GM12878 (cell line): ENCODE measurements at regions not wholly inside any gene's neighbourhood (a gene's known extent, or its start where the extent isn't known, plus 50 kb on each side); places are given as distances from the start of the nearest gene placed in this dataset.

Experiments
- ATAC-seq: fragments of 200-7000 bp; cut with Tn5 transposase; 3 replicates; pipeline ENCODE4 v1.9.1; 2020; ENCODE audit warnings: mild to moderate bottlenecking, moderate library complexity
- BruUV-seq: library from RNA; stranded (reverse); fragments of 400-500 nt; replicated peaks from 2 replicates; lab custom pipeline; 2021; lab: Mats Ljungman, UMichigan
- CTCF ChIA-PET: fragments of 300-600 bp; sonication (Branson Sonifier 250); formaldehyde crosslinking; extraction: SDS; loops from one replicate; lab custom pipeline; 2021; ENCODE audit warnings: inconsistent platforms; lab: Yijun Ruan, JAX
- POLR2A ChIA-PET: fragments of 350-600 bp; formaldehyde crosslinking; extraction: SDS; loops from one replicate; lab custom pipeline; 2021; ENCODE audit warnings: inconsistent platforms; lab: Charles Lee
- RAD21 ChIA-PET: fragments of 300-600 bp; sonication (Branson Sonifier 250); formaldehyde crosslinking; loops from one replicate; lab custom pipeline; 2023; ENCODE audit warnings: antibody characterized with exemption; ENCODE audit not compliant: unreplicated experiment; lab: Charles Lee
- SMC1A ChIA-PET: fragments of 300-600 bp; sonication (Branson Sonifier 250); formaldehyde crosslinking; loops from one replicate; lab custom pipeline; 2023; ENCODE audit not compliant: unreplicated experiment, uncharacterized antibody; lab: Charles Lee
- DNase-seq: peaks from one replicate; pipeline ENCODE4 v3.0.0-alpha.2; 2011; ENCODE audit warnings: low read depth, low spot score
- FAIRE-seq: peaks from 3 replicates; lab custom pipeline; 2011; peaks lifted over from hg19 to GRCh38; lab: Jason Lieb, UNC
- H2AFZ ChIP-seq: 2 replicates; pipeline ENCODE4 v1.6.0; 2011; ENCODE audit warnings: low read depth, low read length, control low read depth; ENCODE audit not compliant: control insufficient read depth
- H3K27ac ChIP-seq: 2 replicates; pipeline ENCODE4 v1.5.1; 2011; ENCODE audit warnings: control low read depth; ENCODE audit not compliant: control insufficient read depth, insufficient read depth
- H3K27me3 ChIP-seq, 2 experiments: replicated peaks in 1 of 2; 2 replicates each; pipeline versions ENCODE4 v1.6.0 to v1.6.1; 2011; ENCODE audit warnings: low read length in 1 of 2; ENCODE audit not compliant: control insufficient read depth in 2 of 2, insufficient read depth in 2 of 2
- H3K36me3 ChIP-seq, 2 experiments: 2 replicates each; pipeline ENCODE4 v1.5.1; 2011; ENCODE audit warnings: low read length in 1 of 2; ENCODE audit not compliant: control insufficient read depth in 2 of 2, insufficient read depth in 2 of 2
- H3K4me1 ChIP-seq: 2 replicates; pipeline ENCODE4 v1.6.1; 2011; ENCODE audit warnings: mild to moderate bottlenecking, low read length, moderate library complexity, mixed read lengths; ENCODE audit not compliant: control insufficient read depth, insufficient read depth
- H3K4me2 ChIP-seq: 2 replicates; pipeline ENCODE4 v1.6.0; 2011; ENCODE audit warnings: control low read depth; ENCODE audit not compliant: control insufficient read depth, insufficient read depth
- H3K4me3 ChIP-seq: fragments of 200-600 bp; sonication (generic); 2 replicates; pipeline ENCODE4 v1.5.1; 2016
- H3K79me2 ChIP-seq: 2 replicates; pipeline ENCODE4 v1.6.0; 2011; ENCODE audit warnings: low read length; ENCODE audit not compliant: control insufficient read depth, insufficient read depth
- H3K9ac ChIP-seq: 2 replicates; pipeline ENCODE4 v1.8.0; 2011; ENCODE audit warnings: low read length, control low read depth, mixed read lengths; ENCODE audit not compliant: control insufficient read depth, insufficient read depth
- H3K9me3 ChIP-seq: replicated peaks from 3 replicates; pipeline ENCODE4 v1.5.1; 2011; ENCODE audit warnings: mild to moderate bottlenecking, low read length; ENCODE audit not compliant: control insufficient read depth, insufficient read depth
- H4K20me1 ChIP-seq: 2 replicates; pipeline ENCODE4 v1.6.0; 2011; ENCODE audit not compliant: control insufficient read depth, insufficient read depth
- BHLHE40 ChIP-seq, 2 experiments: fragments of 450-650 bp in 1 of 2; IDR thresholded peaks; 2 replicates each; pipeline ENCODE4 v1.6.1; 2011 to 2017; ENCODE audit warnings: low read depth in 2 of 2, borderline replicate concordance in 1 of 2, improper control_type of control experiment in 1 of 2, low read length in 1 of 2, mild to moderate bottlenecking in 1 of 2
- GATAD2B ChIP-seq: fragments of 450-650 bp; conservative IDR thresholded peaks from 2 replicates; pipeline ENCODE4 v1.6.1; 2017; ENCODE audit warnings: low read depth, mild to moderate bottlenecking, moderate library complexity
- KAT2A ChIP-seq: conservative IDR thresholded peaks from 2 replicates; pipeline ENCODE4 v1.6.1; 2011; ENCODE audit warnings: low read depth, low read length; ENCODE audit not compliant: control insufficient read depth
- MXI1 ChIP-seq: fragments of 150-350 bp; IDR thresholded peaks from 2 replicates; pipeline ENCODE4 v1.6.1; 2011; ENCODE audit warnings: low read depth, mild to moderate bottlenecking, inconsistent platforms, low read length, improper control_type of control experiment
- NFIC ChIP-seq: IDR thresholded peaks from 2 replicates; pipeline ENCODE4 v1.6.1; 2012; ENCODE audit warnings: low read depth, mild to moderate bottlenecking, inconsistent platforms, low read length, moderate library complexity
- NR2C1 ChIP-seq: fragments of 450-650 bp; IDR thresholded peaks from 2 replicates; pipeline ENCODE4 v1.6.1; 2017; ENCODE audit warnings: antibody characterized with exemption, mild to moderate bottlenecking, moderate library complexity
- POU2F2 ChIP-seq: IDR thresholded peaks from 3 replicates; pipeline ENCODE4 v1.6.1; 2011; ENCODE audit warnings: low read depth, mild to moderate bottlenecking, low read length, borderline replicate concordance
- RBBP5 ChIP-seq: fragments of 200-600 bp; sonication (generic); conservative IDR thresholded peaks from 2 replicates; pipeline ENCODE4 v1.6.1; 2016
- SREBF1 ChIP-seq: IDR thresholded peaks from 2 replicates; pipeline ENCODE4 v1.6.1; 2012; ENCODE audit warnings: mild to moderate bottlenecking, low read length
- WRNIP1 ChIP-seq: IDR thresholded peaks from 2 replicates; pipeline ENCODE4 v1.6.1; 2011; ENCODE audit warnings: low read depth, low read length, improper control_type of control experiment, borderline replicate concordance
- ZSCAN29 ChIP-seq: fragments of 450-650 bp; IDR thresholded peaks from 2 replicates; pipeline ENCODE4 v1.6.1; 2017; ENCODE audit warnings: mild to moderate bottlenecking, moderate library complexity
- ZZZ3 ChIP-seq: IDR thresholded peaks from 2 replicates; pipeline ENCODE4 v1.6.1; 2011; ENCODE audit warnings: low read depth; ENCODE audit not compliant: control insufficient read depth, insufficient read length
- WGBS: methylation state at CpG from one replicate; pipeline ENCODE4 v1.1.6; 2016; ENCODE audit warnings: low lambda C conversion rate; ENCODE audit not compliant: insufficient replicate concordance, insufficient coverage; ENCODE audit errors: missing lambda C conversion rate; 5-methylcytosine and 5-hydroxymethylcytosine counted together
- in situ Hi-C: fragments of 300-500 bp; cut with MboI; formaldehyde crosslinking; loops from 9 replicates; pipeline ENCODE4 v1.14.3; 2018; ENCODE audit warnings: mixed read lengths
- intact Hi-C: fragments of 100-400 bp; cut with micrococcal nuclease; formaldehyde crosslinking; loops from one replicate; pipeline ENCODE4 v1.14.2; 2022; ENCODE audit not compliant: unreplicated experiment
- TF ChIP-seq, protein P1 (sequence below): fragments of 450-650 bp; conservative IDR thresholded peaks from 2 replicates; pipeline ENCODE4 v1.6.1; 2017; ENCODE audit warnings: mild to moderate bottlenecking, moderate library complexity
- TF ChIP-seq, protein P2 (sequence below): fragments of 450-650 bp; IDR thresholded peaks from 2 replicates; pipeline ENCODE4 v1.6.1; 2017; ENCODE audit warnings: mild to moderate bottlenecking, moderate library complexity
- TF ChIP-seq, protein P3 (sequence below), 3 experiments: IDR thresholded peaks in 2 of 3; conservative IDR thresholded peaks in 1 of 3; 2 replicates each; pipeline ENCODE4 v1.5.1; 2011; ENCODE audit warnings: low read depth in 3 of 3, low read length in 3 of 3, mild to moderate bottlenecking in 3 of 3, control low read depth in 2 of 3, moderate library complexity in 2 of 3, inconsistent platforms in 1 of 3, mixed read lengths in 1 of 3; ENCODE audit not compliant: control insufficient read depth in 2 of 3, insufficient read depth in 1 of 3; ENCODE audit errors: extremely low read depth in 1 of 3

DNA sequence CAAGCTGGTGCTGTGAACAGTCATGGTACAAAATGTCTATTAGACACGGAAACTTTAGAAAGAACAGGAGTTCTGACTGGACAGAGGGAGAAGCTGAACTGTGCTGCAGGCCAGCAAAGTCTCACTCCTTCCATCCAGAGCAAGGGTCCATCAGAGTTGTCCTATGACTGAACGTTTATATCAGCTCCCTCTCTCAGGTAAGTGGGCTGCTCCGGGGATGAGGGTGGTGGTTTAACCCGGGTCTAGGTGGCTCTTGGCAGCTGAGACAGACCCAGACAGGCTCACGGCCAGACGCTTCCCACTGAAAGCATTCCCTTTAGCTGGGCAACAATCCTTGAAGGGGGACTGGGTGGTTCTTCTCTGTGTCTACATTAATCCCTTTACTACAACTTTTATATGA lies 385.0 kb upstream of the SMIM31 start:
- Histone ChIP-seq H3K36me3 (no peaks in the 10 kb centered on the region), H3K4me2 (no peak overlapping the region), H3K9me3 (no peaks in the 10 kb centered on the region), H3K27me3 (no peaks in the 10 kb centered on the region), H2AFZ (no peak overlapping the region), H4K20me1 (no peaks in the 10 kb centered on the region), H3K9ac (no peak overlapping the region), H3K4me3 (no peak overlapping the region), H3K27ac (no peak overlapping the region), H3K79me2 (no peaks in the 10 kb centered on the region), H3K4me1 (no peaks in the 10 kb centered on the region)
- POLR2A ChIA-PET, result interaction anchor here (0.6 kb wide), 1 partner anchor 681 kb away, joined by 4 read pairs; no protein-coding TSS in a partner anchor
- intact Hi-C loops (no loop called here), in situ Hi-C loops (no loop called here)
- no peak for FAIRE-seq
- no TSS peak for BruUV-seq
- DNase-seq, result no peak
- RAD21 ChIA-PET, result no interaction called here
- no peak for ATAC-seq
- CTCF ChIA-PET, result no interaction called here
- SMC1A ChIA-PET, result interaction anchor here (0.8 kb wide), 1 partner anchor 11 kb away, joined by 3 read pairs; no protein-coding TSS in a partner anchor
- 7% methylated on average over 6 of the region's 6 CpGs for WGBS
- no peak for TF ChIP-seq SREBF1
- no peak for TF ChIP-seq WRNIP1
- TF ChIP-seq, protein P1, sequence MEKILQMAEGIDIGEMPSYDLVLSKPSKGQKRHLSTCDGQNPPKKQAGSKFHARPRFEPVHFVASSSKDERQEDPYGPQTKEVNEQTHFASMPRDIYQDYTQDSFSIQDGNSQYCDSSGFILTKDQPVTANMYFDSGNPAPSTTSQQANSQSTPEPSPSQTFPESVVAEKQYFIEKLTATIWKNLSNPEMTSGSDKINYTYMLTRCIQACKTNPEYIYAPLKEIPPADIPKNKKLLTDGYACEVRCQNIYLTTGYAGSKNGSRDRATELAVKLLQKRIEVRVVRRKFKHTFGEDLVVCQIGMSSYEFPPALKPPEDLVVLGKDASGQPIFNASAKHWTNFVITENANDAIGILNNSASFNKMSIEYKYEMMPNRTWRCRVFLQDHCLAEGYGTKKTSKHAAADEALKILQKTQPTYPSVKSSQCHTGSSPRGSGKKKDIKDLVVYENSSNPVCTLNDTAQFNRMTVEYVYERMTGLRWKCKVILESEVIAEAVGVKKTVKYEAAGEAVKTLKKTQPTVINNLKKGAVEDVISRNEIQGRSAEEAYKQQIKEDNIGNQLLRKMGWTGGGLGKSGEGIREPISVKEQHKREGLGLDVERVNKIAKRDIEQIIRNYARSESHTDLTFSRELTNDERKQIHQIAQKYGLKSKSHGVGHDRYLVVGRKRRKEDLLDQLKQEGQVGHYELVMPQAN, result no peak
- TF ChIP-seq, protein P2, sequence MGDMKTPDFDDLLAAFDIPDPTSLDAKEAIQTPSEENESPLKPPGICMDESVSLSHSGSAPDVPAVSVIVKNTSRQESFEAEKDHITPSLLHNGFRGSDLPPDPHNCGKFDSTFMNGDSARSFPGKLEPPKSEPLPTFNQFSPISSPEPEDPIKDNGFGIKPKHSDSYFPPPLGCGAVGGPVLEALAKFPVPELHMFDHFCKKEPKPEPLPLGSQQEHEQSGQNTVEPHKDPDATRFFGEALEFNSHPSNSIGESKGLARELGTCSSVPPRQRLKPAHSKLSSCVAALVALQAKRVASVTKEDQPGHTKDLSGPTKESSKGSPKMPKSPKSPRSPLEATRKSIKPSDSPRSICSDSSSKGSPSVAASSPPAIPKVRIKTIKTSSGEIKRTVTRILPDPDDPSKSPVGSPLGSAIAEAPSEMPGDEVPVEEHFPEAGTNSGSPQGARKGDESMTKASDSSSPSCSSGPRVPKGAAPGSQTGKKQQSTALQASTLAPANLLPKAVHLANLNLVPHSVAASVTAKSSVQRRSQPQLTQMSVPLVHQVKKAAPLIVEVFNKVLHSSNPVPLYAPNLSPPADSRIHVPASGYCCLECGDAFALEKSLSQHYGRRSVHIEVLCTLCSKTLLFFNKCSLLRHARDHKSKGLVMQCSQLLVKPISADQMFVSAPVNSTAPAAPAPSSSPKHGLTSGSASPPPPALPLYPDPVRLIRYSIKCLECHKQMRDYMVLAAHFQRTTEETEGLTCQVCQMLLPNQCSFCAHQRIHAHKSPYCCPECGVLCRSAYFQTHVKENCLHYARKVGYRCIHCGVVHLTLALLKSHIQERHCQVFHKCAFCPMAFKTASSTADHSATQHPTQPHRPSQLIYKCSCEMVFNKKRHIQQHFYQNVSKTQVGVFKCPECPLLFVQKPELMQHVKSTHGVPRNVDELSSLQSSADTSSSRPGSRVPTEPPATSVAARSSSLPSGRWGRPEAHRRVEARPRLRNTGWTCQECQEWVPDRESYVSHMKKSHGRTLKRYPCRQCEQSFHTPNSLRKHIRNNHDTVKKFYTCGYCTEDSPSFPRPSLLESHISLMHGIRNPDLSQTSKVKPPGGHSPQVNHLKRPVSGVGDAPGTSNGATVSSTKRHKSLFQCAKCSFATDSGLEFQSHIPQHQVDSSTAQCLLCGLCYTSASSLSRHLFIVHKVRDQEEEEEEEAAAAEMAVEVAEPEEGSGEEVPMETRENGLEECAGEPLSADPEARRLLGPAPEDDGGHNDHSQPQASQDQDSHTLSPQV, result no peak
- TF ChIP-seq, protein P3, sequence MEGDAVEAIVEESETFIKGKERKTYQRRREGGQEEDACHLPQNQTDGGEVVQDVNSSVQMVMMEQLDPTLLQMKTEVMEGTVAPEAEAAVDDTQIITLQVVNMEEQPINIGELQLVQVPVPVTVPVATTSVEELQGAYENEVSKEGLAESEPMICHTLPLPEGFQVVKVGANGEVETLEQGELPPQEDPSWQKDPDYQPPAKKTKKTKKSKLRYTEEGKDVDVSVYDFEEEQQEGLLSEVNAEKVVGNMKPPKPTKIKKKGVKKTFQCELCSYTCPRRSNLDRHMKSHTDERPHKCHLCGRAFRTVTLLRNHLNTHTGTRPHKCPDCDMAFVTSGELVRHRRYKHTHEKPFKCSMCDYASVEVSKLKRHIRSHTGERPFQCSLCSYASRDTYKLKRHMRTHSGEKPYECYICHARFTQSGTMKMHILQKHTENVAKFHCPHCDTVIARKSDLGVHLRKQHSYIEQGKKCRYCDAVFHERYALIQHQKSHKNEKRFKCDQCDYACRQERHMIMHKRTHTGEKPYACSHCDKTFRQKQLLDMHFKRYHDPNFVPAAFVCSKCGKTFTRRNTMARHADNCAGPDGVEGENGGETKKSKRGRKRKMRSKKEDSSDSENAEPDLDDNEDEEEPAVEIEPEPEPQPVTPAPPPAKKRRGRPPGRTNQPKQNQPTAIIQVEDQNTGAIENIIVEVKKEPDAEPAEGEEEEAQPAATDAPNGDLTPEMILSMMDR (IDR thresholded peaks at IDR 0.05 in 2 of 3, conservative IDR thresholded peaks at IDR 0.05 in 1 of 3; ENCODE audit: control insufficient read depth in 2 of 3, extremely low read depth in 1 of 3, insufficient read depth in 1 of 3, low read depth in 3 of 3, low read length in 3 of 3), result no peak
- no peak for TF ChIP-seq MXI1
- TF ChIP-seq RBBP5, result no peak
- TF ChIP-seq ZZZ3, result no peak
- TF ChIP-seq POU2F2, result no peak
- no peak for TF ChIP-seq GATAD2B
- TF ChIP-seq KAT2A, result no peak
- TF ChIP-seq BHLHE40 (IDR thresholded peaks at IDR 0.05; ENCODE audit: borderline replicate concordance in 1 of 2, low read depth in 2 of 2, low read length in 1 of 2), result no peak
- no peak for TF ChIP-seq NR2C1
- no peak for TF ChIP-seq ZSCAN29
- no peak for TF ChIP-seq NFIC
